DMS153 treated with DMSO at 0.1 percent for 48 hours (cell line): ENCODE measurements at regions not wholly inside any gene's neighbourhood (a gene's known extent, or its start where the extent isn't known, plus 50 kb on each side); places are given as distances from the start of the nearest gene placed in this dataset.
A peak's percentile ranks its signal among the peaks of the same experiment; 100 is the strongest.
"Not testable (repeated sequence)": the region's sequence is repeated elsewhere in the genome, so short reads cannot be mapped to it uniquely, and the experiment has no call there.

Source experiments
- DNase-seq: peaks from one replicate; lab custom pipeline; 2025; ENCODE audit not compliant: unreplicated experiment; lab: John Stamatoyannopoulos, UW

DNA sequence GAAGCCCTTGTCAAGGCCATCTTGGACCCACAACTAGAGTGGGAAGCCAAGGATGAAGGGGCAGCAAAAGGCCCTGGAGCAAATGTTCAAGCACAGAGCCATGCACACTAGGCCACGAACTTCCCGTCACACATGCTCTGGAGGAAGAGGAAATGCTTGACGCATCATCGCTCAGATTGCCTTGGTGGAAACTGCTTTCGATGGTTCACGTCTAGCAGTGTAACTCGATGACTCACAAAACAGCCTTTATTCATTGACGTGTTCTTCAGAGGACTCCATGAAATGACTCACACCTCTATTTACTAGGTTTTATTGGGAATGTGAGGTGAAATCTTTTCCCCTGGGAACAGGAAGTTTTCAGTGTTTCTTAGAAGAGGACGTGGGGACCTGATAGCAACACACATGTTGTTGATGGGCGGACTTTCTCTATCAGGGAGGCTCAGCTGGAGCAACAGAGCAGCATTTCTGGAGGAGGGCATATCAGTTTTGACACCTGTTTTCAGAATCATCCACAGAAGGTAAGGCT lies 79.8 kb upstream of the FLT1 start:
- no peak for DNase-seq

DNA sequence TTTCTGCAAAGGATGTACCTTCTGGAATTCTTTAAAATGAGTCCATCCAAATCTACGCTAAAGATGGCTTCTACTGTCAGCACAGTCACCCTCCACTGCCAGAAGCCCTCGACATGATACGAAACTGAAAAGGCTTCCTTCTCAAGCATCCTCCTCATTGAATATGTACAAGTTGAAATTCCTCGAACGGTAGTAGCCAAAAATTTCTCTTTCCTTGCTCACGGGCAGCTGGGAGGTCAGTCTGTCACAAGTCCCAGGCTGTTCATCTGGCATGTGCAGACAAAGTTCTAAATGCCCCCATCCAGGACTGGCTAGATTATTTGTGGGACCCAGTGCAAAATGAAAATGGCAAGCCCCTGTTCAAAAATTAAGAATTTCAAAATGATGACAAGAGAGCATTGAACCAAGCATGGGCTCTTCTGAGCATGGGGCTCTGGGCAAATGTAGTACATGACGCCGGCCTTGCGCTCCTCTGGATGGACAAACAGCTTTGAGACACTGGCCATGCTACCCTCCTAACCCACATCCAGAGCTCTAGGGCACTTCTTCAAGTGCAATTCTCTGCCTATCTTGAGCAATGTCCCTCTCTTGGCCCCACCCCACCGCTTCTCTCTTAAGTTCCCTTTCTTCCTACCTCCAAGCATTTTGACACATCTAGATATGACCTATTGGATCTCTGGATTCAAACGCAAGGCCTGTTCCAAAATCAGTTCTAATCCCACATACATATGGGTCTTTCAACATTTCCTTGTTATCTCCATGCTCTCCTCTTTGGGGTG lies 78.9 kb upstream of the FLT1 start:
- no peak for DNase-seq

DNA sequence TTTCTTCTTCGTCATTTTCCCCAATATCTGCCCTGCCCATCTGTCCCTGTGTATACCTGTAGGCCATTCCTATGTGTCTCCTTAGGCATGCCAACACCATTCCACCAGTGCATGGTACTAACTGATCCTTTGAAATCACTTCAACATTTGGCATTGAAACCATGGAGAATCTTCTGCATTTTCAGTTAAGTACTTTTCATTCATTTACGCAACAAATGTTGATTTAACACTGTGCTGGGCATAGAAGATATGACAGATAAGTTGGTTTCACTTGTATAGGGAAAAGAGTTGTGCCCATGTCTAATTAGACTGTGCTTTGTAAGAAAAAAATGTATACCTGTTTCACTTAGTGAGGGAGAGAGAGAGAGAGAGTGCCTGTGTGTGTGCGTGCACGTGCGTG lies 77.9 kb upstream of the FLT1 start:
- no peak for DNase-seq

GRCh38 chr13:28570356-28570755 lies 75.4 kb upstream of the FLT1 start:
- DNase-seq: not testable (repeated sequence)

- no peak for DNase-seq
Observed at GRCh38 chr13:28569886-28570285, 75.0 kb upstream of the FLT1 start.

DNA sequence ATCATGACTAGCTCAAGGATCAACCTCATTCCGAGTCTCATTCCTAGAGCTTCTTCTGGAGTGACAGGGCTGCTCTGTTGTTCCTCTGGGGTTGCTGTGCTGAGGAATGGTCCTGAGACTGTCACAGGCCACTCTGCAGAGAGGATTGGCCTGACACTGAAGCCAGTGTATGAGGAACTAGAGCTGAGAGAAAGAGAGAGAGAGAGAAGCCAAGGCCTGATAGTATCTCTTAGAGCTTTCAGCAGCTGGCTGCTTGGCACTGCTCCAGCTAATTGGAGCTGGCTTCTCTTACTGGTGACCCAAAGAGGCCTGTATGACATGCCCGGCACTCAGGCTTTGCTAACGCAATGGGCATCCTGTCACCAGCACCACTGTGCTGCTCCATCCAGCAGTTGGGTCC lies 73.4 kb upstream of the FLT1 start:
- DNase-seq: peak; percentile 24

DNA sequence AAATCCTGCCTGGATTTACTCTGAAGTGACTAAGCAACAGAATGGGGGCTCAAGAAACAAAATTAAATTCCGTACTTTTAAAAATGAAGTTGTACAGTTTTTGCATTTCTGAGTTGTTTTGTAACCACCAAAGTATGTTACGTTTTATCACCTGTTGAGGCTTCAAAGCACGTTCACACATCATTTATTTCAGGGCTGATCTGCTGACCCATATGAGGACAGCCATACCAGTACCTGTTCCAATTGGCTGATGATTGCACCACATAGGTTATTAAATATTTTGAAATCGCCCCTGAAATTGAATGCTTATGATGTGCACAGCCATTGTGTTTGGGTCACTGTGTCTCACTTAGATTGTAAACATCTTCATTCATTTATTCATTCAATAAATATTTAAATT lies 72.0 kb upstream of the FLT1 start:
- DNase-seq: no peak

DNA sequence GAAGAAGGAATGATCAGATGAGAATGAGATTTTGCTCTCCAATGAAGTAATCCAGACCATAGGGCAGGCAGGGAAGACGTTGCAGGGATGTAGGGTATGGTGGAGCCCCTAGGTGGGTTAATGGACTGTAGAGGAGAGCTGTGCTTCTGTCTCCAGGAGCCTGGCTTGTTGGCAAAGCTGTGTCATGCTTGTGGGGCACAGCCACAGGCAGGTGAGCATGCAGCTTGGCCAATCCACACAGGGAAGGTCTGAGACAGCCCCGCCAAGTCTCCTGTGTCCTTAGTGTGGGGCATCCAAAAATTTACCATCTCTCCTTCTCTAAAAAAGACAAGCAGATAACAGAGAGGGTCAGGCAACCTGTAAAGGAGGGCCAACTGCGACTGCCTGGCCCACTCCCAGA lies 71.4 kb upstream of the FLT1 start:
- DNase-seq: no peak

DNA sequence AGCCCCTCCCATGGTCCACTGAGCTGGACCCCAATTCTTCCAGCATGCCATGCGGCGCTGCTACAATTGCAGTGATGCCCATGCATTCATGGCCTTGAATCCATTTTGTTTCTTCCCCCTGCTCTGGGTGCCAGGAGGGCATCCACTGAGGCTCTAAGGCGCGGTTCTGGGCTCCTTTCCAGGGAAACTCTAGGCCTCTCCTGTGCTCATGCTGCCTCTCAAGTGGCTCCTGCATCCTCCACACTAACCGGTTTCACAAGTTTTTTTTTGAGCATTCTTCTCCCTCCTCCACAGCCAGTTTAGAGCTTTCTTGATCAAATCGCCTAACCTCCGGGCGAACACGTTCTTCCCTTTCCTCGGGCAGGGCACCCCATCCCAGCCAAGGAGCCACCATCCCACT lies 69.1 kb upstream of the FLT1 start:
- DNase-seq: peak; percentile 22

DNA sequence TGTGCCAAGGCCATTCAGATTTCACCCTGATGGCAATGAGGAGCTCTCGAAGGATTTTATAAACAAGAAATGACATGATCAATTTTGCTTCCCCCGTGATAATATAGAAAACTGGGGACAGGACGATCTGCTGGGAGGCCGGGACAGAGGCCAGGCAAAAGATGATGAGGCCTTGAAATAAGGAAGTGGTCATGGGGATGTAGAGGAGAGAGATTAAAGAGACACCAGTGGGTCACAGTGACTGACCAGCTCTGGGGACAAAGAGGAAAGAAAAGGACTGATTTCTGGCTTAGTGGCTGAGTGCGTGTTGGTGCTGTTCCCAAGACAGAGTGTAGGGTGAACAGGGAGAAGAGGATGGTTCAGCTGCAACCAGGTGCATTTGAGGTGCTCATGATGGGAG lies 68.7 kb upstream of the FLT1 start:
- no peak for DNase-seq

DNA sequence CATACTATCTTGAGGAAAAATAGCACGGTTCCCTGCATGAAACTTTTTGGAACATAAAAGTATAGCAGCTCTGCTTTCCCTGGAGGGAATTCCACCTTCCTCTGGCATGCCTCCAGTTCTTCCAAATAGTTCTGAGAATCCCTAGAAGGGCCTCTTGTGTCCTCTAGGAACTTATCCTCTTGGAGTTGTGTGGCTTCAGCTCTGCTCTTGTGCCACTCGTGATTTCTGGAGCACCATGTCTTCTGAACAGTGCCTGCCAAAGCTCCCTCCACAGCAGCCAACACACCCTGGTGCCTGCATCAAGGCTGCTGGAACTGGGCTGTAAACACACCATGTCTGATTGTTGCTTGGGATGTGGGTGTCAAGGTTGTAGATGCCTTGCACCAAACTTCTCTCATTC lies 65.7 kb upstream of the FLT1 start:
- DNase-seq: no peak

- no peak for DNase-seq
Observed at GRCh38 chr13:28559636-28560259, 64.8 kb upstream of the FLT1 start.

GRCh38 chr13:28558567-28558966 lies 63.6 kb upstream of the FLT1 start:
- DNase-seq: no peak

- DNase-seq: no peak
Observed at GRCh38 chr13:28557725-28558520, 63.0 kb upstream of the FLT1 start.

- DNase-seq: no peak
Observed at GRCh38 chr13:28555096-28555495, 60.2 kb upstream of the FLT1 start.

- DNase-seq: no peak
Observed at GRCh38 chr13:28553971-28554370, 59.0 kb upstream of the FLT1 start.

GRCh38 chr13:28552288-28552687 lies 57.4 kb upstream of the FLT1 start:
- no peak for DNase-seq

DNA sequence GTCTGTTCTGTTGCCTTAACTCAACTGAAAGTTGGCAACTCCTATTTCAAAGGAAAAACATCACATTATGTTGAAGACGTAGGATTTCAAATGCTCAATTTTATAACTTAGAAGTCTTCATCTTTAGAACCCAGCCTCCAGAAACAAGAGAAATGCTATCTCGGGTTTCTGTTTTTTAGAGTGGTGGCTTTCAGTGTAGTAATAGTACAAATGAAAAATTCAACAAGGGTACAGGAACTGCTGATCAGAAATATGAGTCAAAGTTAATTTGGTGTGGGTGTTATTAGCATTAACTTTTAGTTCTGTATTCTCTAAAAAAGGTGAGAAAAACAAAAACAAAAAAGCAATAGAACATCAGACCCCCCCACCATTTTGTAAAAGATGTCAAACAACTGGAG lies 56.6 kb upstream of the FLT1 start:
- no peak for DNase-seq

- DNase-seq: no peak
Observed at GRCh38 chr13:28550721-28551497, 56.0 kb upstream of the FLT1 start.

GRCh38 chr13:28550091-28550490 lies 55.2 kb upstream of the FLT1 start:
- DNase-seq: no peak

GRCh38 chr13:28548872-28549271 lies 53.9 kb upstream of the FLT1 start:
- no peak for DNase-seq
